ENCODE measurements at regions not wholly inside any gene's neighbourhood (a gene's known extent, or its start where the extent isn't known, plus 50 kb on each side); places are given as distances from the start of the nearest gene placed in this dataset.

DNA sequence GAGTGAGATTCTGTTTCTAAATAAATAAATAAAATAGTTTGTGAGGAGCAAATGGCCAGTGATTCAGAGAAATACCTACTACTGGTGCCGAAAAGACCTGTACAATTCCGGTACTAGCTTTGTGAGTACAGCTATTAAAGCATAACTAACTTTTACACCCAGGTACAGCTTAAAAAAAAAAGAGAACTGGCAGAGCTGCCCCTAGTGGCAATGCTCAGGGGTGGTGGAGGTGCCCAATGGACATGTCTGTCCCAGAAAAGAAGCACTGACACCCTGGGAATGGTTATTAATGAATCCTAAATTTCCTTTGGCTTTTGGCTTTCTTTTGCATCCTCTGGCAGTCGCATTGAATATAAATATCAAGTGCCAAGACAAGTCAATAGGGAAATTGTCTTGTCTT lies 87.0 kb downstream of the LIPG start:
- H2AFZ ChIP-seq (ENCODE audit: low read length) = no peak overlapping the region
- H3K9me2 ChIP-seq (replicated peaks; ENCODE audit: insufficient read depth, low read length) = no peaks in the 10 kb centered on the region
- no peaks in the 10 kb centered on the region for H3K79me2 ChIP-seq (ENCODE audit: low read length)
- no peak overlapping the region for H3K9ac ChIP-seq (ENCODE audit: low read length)
- no peaks in the 10 kb centered on the region for H3K27me3 ChIP-seq (ENCODE audit: low read length)
- no peaks in the 10 kb centered on the region for H3K36me3 ChIP-seq (ENCODE audit: insufficient read depth, low read length)
- no peaks in the 10 kb centered on the region for H3K9me3 ChIP-seq (ENCODE audit: low read length)
- no peaks in the 10 kb centered on the region for H3K4me1 ChIP-seq (ENCODE audit: low read length)
- no peak overlapping the region for H3K4me3 ChIP-seq (ENCODE audit: low read length)
- H4K20me1 ChIP-seq (ENCODE audit: insufficient read depth, low read depth, low read length) = no peaks in the 10 kb centered on the region
- H3K4me2 ChIP-seq (ENCODE audit: low read depth, low read length, poor library complexity, severe bottlenecking) = no peak overlapping the region
- peak; percentile 49 for DNase-seq
- no peak overlapping the region for H3K27ac ChIP-seq (ENCODE audit: low read length)

Data from Karpas-422 (cell line).